HFF-Myc (cell line): ENCODE measurements at regions not wholly inside any gene's neighbourhood (a gene's known extent, or its start where the extent isn't known, plus 50 kb on each side); places are given as distances from the start of the nearest gene placed in this dataset.

Source experiments
- DNase-seq: peaks from one replicate; pipeline ENCODE4 v3.0.0-alpha.2; 2011; ENCODE audit warnings: low read depth; ENCODE audit errors: extremely low read depth
- H3K4me3 ChIP-seq: replicated peaks from 2 replicates; pipeline ENCODE4 v1.5.1; 2011; ENCODE audit warnings: low read depth, mild to moderate bottlenecking, control low read depth, low read length
- CTCF ChIP-seq: IDR thresholded peaks from 2 replicates; pipeline ENCODE4 v1.5.1; 2012; ENCODE audit warnings: mild to moderate bottlenecking, low read depth, low read length, control low read depth; ENCODE audit errors: missing control alignments

GRCh38 chr1:208825300-208825699 lies 581.1 kb upstream of the PLXNA2 start:
- H3K4me3 ChIP-seq, result no peak overlapping the region
- DNase-seq, result no peak
- TF ChIP-seq CTCF, result no peak

GRCh38 chr1:208829595-208829994 lies 585.4 kb upstream of the PLXNA2 start:
- no peak for DNase-seq
- no peak overlapping the region for H3K4me3 ChIP-seq
- no peak for TF ChIP-seq CTCF

DNA sequence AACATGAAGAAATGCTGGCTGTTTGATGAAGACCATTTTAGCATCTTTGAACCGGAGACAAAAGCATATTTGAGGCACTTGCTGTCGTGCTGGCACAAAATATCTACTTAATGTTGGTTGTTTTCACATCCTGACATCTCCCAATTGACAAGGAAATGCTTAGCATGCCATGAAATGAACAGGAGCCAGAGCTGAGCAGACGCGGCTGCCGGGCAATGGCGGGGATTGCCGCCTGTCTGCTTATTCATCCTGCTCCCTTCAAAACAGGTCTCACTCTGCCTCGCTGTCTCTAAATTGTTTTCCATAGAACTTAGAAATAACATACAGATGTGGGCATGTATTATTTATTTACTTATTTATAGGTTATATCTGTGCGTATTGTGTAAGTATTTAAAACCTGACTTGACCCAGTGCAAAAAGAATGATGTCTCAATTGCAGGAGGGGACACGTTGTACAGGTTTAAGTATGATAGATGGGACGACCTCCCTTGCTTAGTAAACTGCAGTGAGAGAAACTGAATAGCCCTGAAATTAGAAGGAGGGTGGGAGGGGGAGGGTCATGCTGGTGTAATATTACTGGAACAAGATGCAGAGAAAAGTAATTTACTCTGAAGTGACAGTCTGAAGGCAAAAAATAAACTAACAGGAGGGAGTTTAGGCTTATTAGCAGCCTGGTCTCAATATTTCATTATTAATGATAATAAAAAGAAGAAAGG lies 590.4 kb upstream of the PLXNA2 start:
- no peak for TF ChIP-seq CTCF
- DNase-seq, result no peak
- no peak overlapping the region for H3K4me3 ChIP-seq

- H3K4me3 ChIP-seq, result no peak overlapping the region
- no peak for TF ChIP-seq CTCF
- DNase-seq, result no peak
Observed at GRCh38 chr1:208835097-208835463, 590.9 kb upstream of the PLXNA2 start.

DNA sequence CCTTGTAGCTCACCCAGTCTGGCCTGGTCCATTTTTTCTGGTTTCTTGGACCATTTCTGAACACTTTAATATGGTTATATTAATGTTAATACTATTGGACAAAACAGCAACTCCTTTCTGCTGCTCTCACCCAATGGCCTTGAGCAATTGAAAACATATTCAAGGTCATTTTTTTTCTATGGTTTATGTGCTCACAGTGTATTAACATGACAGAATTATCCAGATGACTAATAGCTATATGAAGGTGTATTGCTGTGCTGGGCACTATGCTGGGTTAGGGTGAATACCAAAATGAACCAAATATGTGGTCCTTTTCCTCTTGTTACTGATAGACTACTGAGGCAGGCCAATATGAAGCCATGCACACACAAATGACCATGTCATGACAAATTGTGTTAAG lies 591.6 kb upstream of the PLXNA2 start:
- TF ChIP-seq CTCF, result no peak
- H3K4me3 ChIP-seq, result no peak overlapping the region
- no peak for DNase-seq

DNA sequence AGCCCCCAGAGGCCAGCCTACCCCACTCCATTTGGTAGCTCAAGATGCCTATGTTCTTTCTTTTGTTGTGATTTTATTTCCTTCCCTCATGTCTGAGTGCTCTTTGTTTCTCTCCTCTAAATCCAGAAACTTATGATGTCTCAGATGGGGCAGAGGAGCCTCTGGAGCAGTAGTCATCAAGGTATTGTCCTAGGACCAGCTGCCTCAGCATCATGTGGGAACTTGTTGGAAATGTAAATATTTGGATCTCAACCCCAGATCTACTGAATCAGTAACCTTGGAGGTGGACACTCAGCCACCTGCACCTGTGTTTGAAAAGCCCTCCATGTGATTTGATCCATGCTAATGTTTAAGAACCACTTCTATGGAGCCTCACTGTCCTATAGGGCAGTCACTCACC lies 593.1 kb upstream of the PLXNA2 start:
- no peak for TF ChIP-seq CTCF
- DNase-seq, result no peak

DNA sequence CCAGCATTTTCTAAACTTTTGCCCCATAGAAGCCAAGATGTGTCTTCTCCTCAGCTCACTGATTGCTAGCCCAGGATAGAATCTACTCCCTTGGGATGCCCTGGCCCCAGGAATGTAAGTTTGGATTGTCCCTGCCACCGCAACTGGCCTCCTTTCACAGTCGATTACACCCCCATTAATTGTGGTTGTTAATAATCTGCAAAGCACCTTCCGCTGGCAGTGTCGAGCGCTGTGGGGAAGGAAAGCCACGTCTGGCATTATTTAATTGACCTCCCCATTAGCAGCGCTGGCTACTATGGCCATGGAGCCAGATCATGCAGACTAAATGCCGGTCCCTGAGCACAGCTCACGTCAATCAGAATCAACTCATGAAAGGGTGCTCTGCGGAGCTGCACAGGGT lies 597.3 kb upstream of the PLXNA2 start:
- no peak for TF ChIP-seq CTCF
- no peak overlapping the region for H3K4me3 ChIP-seq
- DNase-seq, result no peak

More for the DNA sequence above, 593.1 kb upstream of the PLXNA2 start:
- no peak overlapping the region for H3K4me3 ChIP-seq
